Pulmonary artery endothelial cell (primary cell): ENCODE measurements at regions not wholly inside any gene's neighbourhood (a gene's known extent, or its start where the extent isn't known, plus 50 kb on each side); places are given as distances from the start of the nearest gene placed in this dataset.
"Not testable (repeated sequence)": the region's sequence is repeated elsewhere in the genome, so short reads cannot be mapped to it uniquely, and the experiment has no call there.

Experiments
- DNase-seq: peaks from one replicate; pipeline ENCODE4 v3.0.0-alpha.2; 2011; ENCODE audit warnings: low read depth, low spot score

GRCh38 chr3:81364411-81364810 is 397.0 kb downstream of the GBE1 start:
- DNase-seq = peak; percentile 33

DNA sequence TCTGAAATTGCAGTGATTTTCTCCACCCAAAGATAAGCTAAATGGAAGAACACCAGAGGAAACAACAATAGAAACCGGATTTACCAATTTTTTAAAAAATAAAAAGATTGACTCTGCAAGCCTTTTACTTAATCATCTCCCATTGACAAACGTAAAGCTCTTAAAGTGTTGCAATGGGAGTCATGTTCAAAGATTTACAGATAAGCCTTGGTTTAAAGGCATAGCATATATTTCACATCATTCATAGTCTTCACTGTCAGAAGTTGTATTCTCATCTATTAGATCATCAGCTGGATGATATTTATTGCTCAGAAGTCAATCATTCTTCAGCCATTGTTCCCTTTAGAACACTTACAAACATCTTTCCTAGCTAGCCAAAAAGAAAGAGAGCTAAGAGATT is 397.6 kb downstream of the GBE1 start:
- no peak for DNase-seq

- DNase-seq = no peak
These were observed 407.3 kb downstream of the GBE1 start for GRCh38 chr3:81354119-81354518.

DNA sequence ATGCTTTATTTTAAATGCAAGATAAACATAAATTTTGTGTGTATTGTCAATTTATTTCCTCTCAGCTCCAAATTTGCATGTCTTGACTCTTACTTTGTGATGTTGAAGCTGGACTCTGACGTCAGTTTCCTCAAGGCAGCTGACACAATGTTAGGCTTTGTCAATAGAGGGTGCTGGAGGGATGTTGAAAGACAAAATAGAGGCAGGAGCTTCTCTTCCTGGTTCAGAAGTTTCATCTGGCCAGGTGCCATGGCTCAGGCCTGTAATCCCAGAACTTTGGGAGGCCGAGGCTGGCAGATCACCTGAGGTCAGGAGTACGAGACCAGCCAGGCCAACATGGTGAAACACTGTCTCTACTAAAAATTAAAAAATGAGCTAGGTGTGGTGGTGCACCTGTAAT is 408.6 kb downstream of the GBE1 start:
- peak; percentile 50 for DNase-seq

GRCh38 chr3:81349816-81350340 is 411.6 kb downstream of the GBE1 start:
- no peak for DNase-seq

DNA sequence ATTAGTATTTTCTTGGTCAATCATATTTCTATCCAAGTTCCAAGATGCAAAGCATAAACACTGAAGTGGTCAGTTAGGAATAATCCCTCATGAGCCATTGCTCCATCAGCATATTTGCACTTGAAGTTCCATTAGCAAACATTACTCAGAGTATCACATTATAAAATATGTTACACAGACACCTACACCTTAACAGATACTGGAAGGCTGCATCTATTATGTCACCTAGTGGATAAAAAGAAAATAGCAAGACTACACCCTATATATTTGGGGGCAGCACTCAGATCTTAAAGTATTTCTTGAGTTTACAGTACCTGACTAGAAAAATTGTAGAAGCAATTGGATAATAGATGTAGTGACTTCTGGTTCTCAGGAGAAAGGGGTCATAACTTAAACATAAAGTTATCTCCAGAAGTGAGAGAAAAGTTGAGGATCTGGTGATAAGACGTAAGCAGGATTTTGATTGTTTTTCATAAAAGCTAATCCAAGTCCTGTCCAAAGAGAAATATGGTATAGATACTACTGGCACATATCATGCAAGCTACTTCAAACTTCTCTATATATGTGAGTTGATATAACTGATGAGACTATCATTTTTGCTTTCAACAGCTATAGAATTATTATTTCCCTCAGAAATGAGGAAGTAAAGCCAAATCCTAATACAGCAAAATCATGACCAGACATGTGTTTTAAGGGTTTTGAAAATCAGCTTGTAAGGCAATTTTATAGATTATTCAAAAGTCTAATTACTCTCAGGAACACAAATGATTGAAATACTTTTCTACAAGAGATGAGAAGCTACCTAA is 422.2 kb downstream of the GBE1 start:
- no peak for DNase-seq

DNA sequence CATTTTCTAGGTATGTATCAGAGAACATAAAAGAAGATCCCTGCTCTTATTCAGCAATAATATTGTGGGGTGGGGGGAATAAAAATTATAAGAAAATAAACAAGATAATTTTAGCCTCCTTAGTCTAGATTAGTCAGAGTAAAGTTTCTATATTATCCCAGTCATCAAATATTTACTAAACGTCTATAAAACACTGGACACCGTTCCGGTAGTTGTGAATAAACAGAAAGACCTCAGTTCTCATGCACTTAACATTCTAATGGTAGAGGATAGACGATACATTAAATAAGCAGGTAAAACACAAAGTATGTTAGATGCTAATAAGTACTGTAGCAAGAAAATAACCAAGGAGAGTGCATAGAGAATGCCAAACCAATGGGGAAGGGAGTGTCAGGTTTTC is 425.0 kb downstream of the GBE1 start:
- DNase-seq = no peak

GRCh38 chr3:81329835-81330234 is 431.6 kb downstream of the GBE1 start:
- DNase-seq = not testable (repeated sequence)

DNA sequence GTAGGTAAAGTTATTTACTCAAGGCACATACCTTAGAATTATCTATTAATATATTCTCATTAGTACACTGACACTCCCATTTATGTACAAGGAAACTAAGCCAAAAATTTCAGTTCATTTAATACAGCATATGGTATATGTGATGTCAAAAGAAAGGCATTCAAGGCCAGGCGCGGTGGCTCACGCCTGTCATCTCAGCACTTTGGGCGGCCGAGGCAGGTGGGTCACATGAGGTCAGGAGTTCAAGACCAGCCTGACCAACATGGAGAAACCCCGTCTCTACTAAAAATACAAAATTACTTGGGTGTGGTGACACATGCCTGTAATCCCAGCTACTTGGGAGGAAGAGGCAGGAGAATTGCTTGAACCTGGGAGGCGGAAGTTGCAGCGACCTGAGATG is 435.2 kb downstream of the GBE1 start:
- DNase-seq = no peak

DNA sequence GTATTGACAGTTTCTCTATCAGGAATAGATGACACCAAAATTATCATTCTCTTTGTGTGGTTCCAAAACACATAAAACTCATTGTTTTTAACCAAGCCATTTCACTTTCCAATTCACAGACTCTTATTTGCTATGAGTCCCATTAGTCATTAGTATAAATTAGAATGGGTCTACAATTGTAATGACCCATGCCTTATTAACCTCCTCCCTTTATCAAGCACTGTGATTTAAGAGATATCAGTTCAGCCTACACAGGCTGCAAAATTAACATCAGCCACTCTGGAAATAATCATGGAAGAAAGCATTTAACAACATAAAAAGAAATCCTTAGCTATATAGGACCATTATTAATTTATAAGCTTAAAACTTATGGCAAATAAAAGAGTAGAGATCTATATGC is 440.6 kb downstream of the GBE1 start:
- no peak for DNase-seq

DNA sequence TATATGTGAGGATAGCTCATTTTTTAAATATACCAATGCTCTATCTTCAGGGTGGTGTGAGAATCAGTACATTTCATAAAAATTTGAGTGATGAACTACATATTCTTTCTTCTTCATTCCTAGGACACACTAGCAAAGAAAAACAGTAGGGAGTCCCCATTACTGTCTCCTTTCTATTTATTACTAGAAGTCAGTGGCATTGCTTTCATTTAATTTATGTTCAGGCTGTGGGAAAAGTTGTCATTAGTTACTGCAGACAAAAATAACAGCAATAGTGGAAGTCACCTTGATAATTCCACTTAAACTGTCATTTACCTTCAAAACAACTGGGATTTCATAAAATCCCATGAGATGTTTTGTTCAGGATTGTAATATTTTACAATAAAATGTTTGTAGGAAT is 446.4 kb downstream of the GBE1 start:
- DNase-seq = no peak

DNA sequence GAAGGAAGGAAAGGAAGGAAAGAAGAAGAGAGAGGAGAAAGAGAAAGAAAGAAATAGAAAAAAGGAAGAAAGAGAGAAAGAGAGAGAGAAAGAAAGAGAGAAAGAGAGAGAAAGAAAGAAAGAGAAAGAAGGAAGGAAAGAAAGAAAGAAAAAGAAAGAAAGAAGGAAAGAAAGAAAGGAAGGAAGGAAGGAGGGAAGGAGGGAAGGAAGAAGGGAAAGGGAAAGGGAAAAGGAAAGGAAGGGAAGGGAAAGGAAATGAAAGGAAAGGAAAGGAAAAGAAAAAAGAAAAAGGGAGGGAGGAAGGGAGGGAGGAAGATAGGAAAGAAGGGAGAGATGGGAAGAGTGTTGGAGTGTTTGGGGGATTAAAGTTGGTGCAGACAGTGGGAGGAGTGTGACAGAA is 450.1 kb downstream of the GBE1 start:
- DNase-seq = no peak

GRCh38 chr3:81308306-81308705 is 453.1 kb downstream of the GBE1 start:
- peak; percentile 44 for DNase-seq

GRCh38 chr3:81307221-81307620 is 454.2 kb downstream of the GBE1 start:
- no peak for DNase-seq

DNA sequence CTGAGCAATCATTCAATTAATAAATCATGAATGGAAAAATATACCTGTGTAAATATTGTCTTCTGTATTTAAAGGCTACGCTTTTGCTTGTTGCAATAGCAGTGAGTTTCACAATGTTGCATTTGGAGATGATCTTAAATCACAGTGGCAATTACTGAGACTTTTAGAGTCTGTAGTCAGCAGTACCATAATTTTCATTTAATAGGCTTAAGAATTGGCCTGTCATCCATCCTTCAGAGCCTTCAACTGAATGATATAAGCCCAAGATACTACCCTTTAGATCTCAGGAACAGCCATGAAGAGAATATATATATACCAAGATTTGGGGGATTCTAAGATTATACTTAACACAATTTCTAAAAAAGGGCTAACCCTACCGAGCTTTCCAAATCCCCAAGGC is 458.1 kb downstream of the GBE1 start:
- no peak for DNase-seq

- peak; percentile 26 for DNase-seq
These were observed 459.4 kb downstream of the GBE1 start for GRCh38 chr3:81302045-81302444.

DNA sequence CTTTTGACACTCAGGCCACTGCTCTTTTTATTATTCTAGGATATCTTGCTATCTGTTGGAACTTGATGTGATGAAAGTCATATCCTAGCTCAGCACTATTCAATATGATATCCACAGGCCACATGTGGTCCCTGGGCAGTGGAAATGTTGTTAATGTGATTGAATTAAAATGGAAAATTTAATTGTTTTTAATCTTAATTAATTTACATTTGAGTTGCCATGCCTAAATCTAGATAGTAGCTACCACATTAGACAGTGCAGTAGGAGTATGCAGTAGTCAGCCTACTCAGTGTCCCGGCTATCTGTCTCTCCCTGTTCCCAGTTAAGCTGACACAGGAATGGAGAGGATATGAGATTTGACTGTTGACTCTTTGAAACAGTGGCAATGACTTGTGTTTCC is 460.2 kb downstream of the GBE1 start:
- DNase-seq = no peak

GRCh38 chr3:81300324-81300927 is 461.0 kb downstream of the GBE1 start:
- DNase-seq = no peak

GRCh38 chr3:81299481-81299880 is 462.0 kb downstream of the GBE1 start:
- DNase-seq = no peak

DNA sequence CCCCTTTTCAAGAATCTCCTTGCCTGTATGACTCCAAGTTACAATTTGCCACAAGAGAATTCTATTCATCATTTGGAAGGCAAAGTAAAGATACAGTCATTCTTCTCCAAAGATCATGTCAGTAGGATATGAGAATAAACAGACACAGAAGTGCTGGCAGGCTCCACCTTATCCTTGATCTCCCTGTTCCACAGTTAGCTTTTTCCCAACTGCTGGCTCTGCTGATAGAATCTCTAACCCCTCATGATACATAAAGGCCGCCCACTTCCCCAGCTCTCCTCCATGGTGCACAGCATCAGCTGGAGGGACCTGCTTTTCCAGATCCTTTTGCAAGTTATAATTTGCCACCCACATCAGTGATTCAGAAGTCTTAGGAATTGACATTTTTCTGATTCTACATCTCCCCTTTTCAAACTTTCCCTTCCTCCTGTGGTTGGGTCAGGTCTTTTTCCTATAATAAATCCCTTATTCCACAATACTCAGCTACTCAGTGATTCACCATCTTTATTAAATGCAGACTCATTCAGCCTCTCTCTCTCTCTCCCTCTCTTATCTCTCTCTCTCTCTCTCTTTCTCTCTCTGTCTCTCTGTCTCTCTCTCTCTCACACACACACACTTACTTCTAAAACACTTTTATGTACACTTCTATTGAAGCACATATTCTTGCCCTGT is 465.4 kb downstream of the GBE1 start:
- DNase-seq = no peak

DNA sequence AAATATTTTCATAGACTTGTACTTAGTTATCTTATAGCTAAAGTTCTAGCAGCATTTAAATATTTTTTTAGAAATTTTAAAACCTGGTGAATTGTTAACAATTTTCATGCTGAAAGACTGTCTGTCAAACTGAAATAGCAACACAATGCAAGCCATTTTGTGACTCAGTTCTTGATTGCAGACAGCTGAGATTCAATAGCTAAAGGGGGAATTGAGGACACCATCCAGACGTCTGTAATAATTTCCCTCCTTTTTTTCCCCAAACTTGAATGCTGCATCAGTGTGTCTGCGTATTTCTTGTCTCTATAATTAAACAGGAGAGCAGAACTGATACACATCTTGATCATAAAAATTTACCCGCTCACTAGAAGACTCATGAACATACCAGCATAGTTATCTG is 468.3 kb downstream of the GBE1 start:
- no peak for DNase-seq

DNA sequence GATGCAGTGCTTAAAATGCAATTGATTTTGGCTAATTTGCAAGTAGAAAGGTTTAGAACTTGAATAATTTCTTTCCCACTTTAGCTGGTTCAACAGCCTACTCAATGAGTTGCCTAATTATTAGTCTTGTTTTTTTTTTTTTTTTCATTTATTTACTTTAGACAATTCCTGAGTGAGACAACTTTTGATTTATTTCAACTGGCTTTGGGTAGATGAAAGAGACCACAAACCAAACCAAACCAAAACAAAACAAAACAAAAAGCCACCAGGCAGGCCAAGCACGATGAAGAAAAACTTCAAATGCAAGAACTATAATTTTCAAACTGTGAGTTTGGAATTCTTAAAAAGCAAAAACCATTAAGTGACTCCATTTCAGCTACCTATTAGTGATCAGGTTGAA is 469.9 kb downstream of the GBE1 start:
- DNase-seq = no peak

DNA sequence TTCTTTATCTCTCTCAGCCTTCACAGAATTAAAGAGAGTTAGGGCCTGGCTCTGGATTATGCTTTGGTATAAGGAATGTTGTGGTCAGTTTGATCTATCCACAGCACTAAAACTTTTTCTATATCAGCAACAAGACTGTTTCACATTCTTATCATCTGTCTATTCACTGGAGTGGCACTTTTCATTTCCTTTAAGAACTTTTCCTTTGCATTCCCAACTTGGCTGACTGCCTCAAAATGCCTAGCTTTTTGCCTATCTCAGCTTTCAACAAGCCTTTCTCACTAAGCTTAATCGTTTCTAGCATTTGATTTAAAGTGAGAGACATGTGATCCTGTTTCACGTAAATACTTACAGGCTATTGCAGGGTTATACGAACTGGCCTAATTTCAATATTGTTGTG is 471.8 kb downstream of the GBE1 start:
- DNase-seq = peak; percentile 13
